PC-9 (cell line): ENCODE measurements at regions not wholly inside any gene's neighbourhood (a gene's known extent, or its start where the extent isn't known, plus 50 kb on each side); places are given as distances from the start of the nearest gene placed in this dataset.

Experiments used
- EZH2 ChIP-seq: fragments of 200-600 bp; sonication (generic); IDR thresholded peaks from 2 replicates; pipeline ENCODE4 v1.8.0; 2017; ENCODE audit warnings: antibody characterized with exemption, low read depth
- TF ChIP-seq, protein P1 (sequence below): fragments of 200-600 bp; sonication (generic); conservative IDR thresholded peaks from 2 replicates; pipeline ENCODE4 v1.6.1; 2017; ENCODE audit warnings: mixed run types, antibody characterized with exemption, mild to moderate bottlenecking, moderate library complexity

- no peak for TF ChIP-seq EZH2
- TF ChIP-seq, protein P1, sequence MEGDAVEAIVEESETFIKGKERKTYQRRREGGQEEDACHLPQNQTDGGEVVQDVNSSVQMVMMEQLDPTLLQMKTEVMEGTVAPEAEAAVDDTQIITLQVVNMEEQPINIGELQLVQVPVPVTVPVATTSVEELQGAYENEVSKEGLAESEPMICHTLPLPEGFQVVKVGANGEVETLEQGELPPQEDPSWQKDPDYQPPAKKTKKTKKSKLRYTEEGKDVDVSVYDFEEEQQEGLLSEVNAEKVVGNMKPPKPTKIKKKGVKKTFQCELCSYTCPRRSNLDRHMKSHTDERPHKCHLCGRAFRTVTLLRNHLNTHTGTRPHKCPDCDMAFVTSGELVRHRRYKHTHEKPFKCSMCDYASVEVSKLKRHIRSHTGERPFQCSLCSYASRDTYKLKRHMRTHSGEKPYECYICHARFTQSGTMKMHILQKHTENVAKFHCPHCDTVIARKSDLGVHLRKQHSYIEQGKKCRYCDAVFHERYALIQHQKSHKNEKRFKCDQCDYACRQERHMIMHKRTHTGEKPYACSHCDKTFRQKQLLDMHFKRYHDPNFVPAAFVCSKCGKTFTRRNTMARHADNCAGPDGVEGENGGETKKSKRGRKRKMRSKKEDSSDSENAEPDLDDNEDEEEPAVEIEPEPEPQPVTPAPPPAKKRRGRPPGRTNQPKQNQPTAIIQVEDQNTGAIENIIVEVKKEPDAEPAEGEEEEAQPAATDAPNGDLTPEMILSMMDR, result no peak
Observed at GRCh38 chr18:73681912-73682311, 465.7 kb downstream of the FBXO15 start.
